Vagina (tissue), 2 donors: ENCODE measurements at regions not wholly inside any gene's neighbourhood (a gene's known extent, or its start where the extent isn't known, plus 50 kb on each side); places are given as distances from the start of the nearest gene placed in this dataset.

Experiments
- CTCF ChIP-seq, 3 experiments: fragments of 450-650 bp in 2 of 3; fragments of 200-600 bp in 1 of 3; sonication (generic) in 1 of 3; IDR thresholded peaks; one replicate each; pipeline ENCODE4 v1.5.1; 2017 to 2019; ENCODE audit warnings: antibody characterized with exemption in 3 of 3, mild to moderate bottlenecking in 2 of 3, moderate library complexity in 2 of 3
- POLR2A ChIP-seq, 2 donors: fragments of 450-650 bp; IDR thresholded peaks; one replicate each; pipeline ENCODE4 v1.6.1; 2017; ENCODE audit warnings: antibody characterized with exemption in 2 of 2, mild to moderate bottlenecking in 2 of 2, moderate library complexity in 2 of 2

- TF ChIP-seq CTCF (IDR thresholded peaks at IDR 0.05) (no peak), POLR2A (IDR thresholded peaks at IDR 0.05) (no peak)
Observed at GRCh38 chrX:43423876-43424275, 232.2 kb upstream of the MAOA start.
